A549 (cell line): ENCODE measurements at regions not wholly inside any gene's neighbourhood (a gene's known extent, or its start where the extent isn't known, plus 50 kb on each side); places are given as distances from the start of the nearest gene placed in this dataset.

ENCODE experiments used
- ATAC-seq, 2 experiments: fragments of 200-7000 bp in 1 of 2; fragments of >200 bp in 1 of 2; cut with Nextera tagmentation in 1 of 2; cut with Tn5 transposase in 1 of 2; 3 replicates each; pipeline versions ENCODE4 v1.8.0 to v1.9.1; 2018 to 2020; ENCODE audit warnings: mild to moderate bottlenecking in 1 of 2, moderate library complexity in 1 of 2
- CTCF ChIA-PET: fragments of 300-600 bp; sonication (Branson Sonifier 250); formaldehyde crosslinking; extraction: SDS; loops from one replicate; lab custom pipeline; 2021; ENCODE audit warnings: antibody characterized with exemption, inconsistent platforms; lab: Yijun Ruan, JAX
- POLR2A ChIA-PET: fragments of 350-600 bp; formaldehyde crosslinking; extraction: SDS; loops from one replicate; lab custom pipeline; 2021; ENCODE audit warnings: antibody characterized with exemption, inconsistent platforms; lab: Yijun Ruan, JAX
- DNase-seq, 2 experiments: peaks; one replicate each; pipeline versions ENCODE4 v3.0.0 to v3.0.0-alpha.2; 2011 to 2016; ENCODE audit warnings: low read depth in 1 of 2, low spot score in 1 of 2
- FAIRE-seq: peaks from 2 replicates; lab custom pipeline; 2011; peaks lifted over from hg19 to GRCh38; lab: Jason Lieb, UNC
- H3K27ac ChIP-seq, 2 experiments: fragments of >200 bp; sonication (Bioruptor Twin); formaldehyde crosslinking; 3 replicates each; pipeline ENCODE4 v1.5.1; 2016 to 2017
- H3K4me1 ChIP-seq: fragments of >200 bp; sonication (Bioruptor Twin); formaldehyde crosslinking; 3 replicates; pipeline ENCODE4 v1.6.1; 2016
- H3K4me2 ChIP-seq: fragments of >200 bp; sonication (Bioruptor Twin); formaldehyde crosslinking; 3 replicates; pipeline ENCODE4 v1.6.1; 2016
- H3K4me3 ChIP-seq: fragments of >200 bp; sonication (Bioruptor Twin); formaldehyde crosslinking; 3 replicates; pipeline ENCODE4 v1.5.1; 2016
- H3K9me3 ChIP-seq: fragments of >200 bp; sonication (Bioruptor Twin); formaldehyde crosslinking; 3 replicates; pipeline ENCODE4 v1.6.1; 2016
- ATOH8 ChIP-seq: fragments of 250-450 bp; sonication (Bioruptor Pico); IDR thresholded peaks from 2 replicates; pipeline ENCODE4 v1.5.0; 2020; ENCODE audit warnings: low read depth, mild to moderate bottlenecking, moderate library complexity
- CBX8 ChIP-seq: fragments of 200-600 bp; sonication (generic); IDR thresholded peaks from 2 replicates; pipeline ENCODE4 v1.6.1; 2016
- CHD2 ChIP-seq: fragments of 150-350 bp; IDR thresholded peaks from 2 replicates; pipeline ENCODE4 v1.6.1; 2014; ENCODE audit warnings: low read length; ENCODE audit not compliant: partially characterized antibody
- CHD4 ChIP-seq: fragments of 200-600 bp; sonication (generic); IDR thresholded peaks from 2 replicates; pipeline ENCODE4 v1.6.1; 2016; ENCODE audit warnings: antibody characterized with exemption, mild to moderate bottlenecking, borderline replicate concordance
- CTCF ChIP-seq: fragments of >200 bp; sonication (Bioruptor Twin); formaldehyde crosslinking; IDR thresholded peaks from 3 replicates; pipeline ENCODE4 v1.5.1; 2016
- EHF ChIP-seq: fragments of 250-450 bp; sonication (Bioruptor Pico); IDR thresholded peaks from 2 replicates; pipeline ENCODE4 v1.5.0; 2020; ENCODE audit warnings: mild to moderate bottlenecking
- EHMT2 ChIP-seq: fragments of 200-600 bp; sonication (generic); IDR thresholded peaks from 2 replicates; pipeline ENCODE4 v1.6.1; 2016; ENCODE audit warnings: antibody characterized with exemption, low read depth, mild to moderate bottlenecking, moderate library complexity
- EP300 ChIP-seq, 2 experiments: fragments of >200 bp; sonication (Bioruptor Twin); formaldehyde crosslinking; IDR thresholded peaks; 2 replicates in 1 of 2; 3 replicates in 1 of 2; pipeline ENCODE4 v1.6.1; 2016 to 2017
- FOSB ChIP-seq: fragments of 250-450 bp; sonication (Bioruptor Pico); IDR thresholded peaks from 2 replicates; pipeline ENCODE4 v1.5.0; 2020; ENCODE audit warnings: mild to moderate bottlenecking, moderate library complexity
- FOXS1 ChIP-seq: fragments of 250-450 bp; sonication (Bioruptor Pico); IDR thresholded peaks from 2 replicates; pipeline ENCODE4 v1.5.0; 2020; ENCODE audit warnings: mild to moderate bottlenecking, moderate library complexity
- GATA3 ChIP-seq: IDR thresholded peaks from 2 replicates; pipeline ENCODE4 v1.6.1; 2012; ENCODE audit warnings: borderline replicate concordance
- HDAC2 ChIP-seq: fragments of 200-600 bp; sonication (generic); IDR thresholded peaks from 2 replicates; pipeline ENCODE4 v1.6.1; 2016
- HOXB13 ChIP-seq: fragments of 250-450 bp; sonication (Bioruptor Pico); IDR thresholded peaks from 2 replicates; pipeline ENCODE4 v1.5.0; 2020; ENCODE audit warnings: low read depth, mild to moderate bottlenecking, moderate library complexity
- JUN ChIP-seq, 2 experiments: fragments of >200 bp; sonication (Bioruptor Twin); formaldehyde crosslinking; IDR thresholded peaks; 2 replicates in 1 of 2; 3 replicates in 1 of 2; pipeline ENCODE4 v1.6.1; 2016 to 2017
- KDM1A ChIP-seq: fragments of 200-600 bp; sonication (generic); IDR thresholded peaks from 2 replicates; pipeline ENCODE4 v1.6.1; 2016; ENCODE audit warnings: low read depth, mild to moderate bottlenecking
- MAFK ChIP-seq: fragments of 450-650 bp; IDR thresholded peaks from 2 replicates; pipeline ENCODE4 v1.6.1; 2014; ENCODE audit not compliant: partially characterized antibody
- MYC ChIP-seq: IDR thresholded peaks from 2 replicates; pipeline ENCODE4 v1.6.1; 2012; ENCODE audit warnings: mild to moderate bottlenecking, inconsistent platforms, low read length, improper control_type of control experiment, borderline replicate concordance
- NFE2L2 ChIP-seq: fragments of 150-350 bp; conservative IDR thresholded peaks from 2 replicates; pipeline ENCODE4 v1.6.1; 2014; ENCODE audit warnings: low read length
- PBX3 ChIP-seq: IDR thresholded peaks from 2 replicates; pipeline ENCODE4 v1.6.1; 2012
- PHF8 ChIP-seq: fragments of 200-600 bp; sonication (generic); IDR thresholded peaks from 2 replicates; pipeline ENCODE4 v1.6.1; 2016; ENCODE audit warnings: low read depth, mild to moderate bottlenecking, antibody characterized with exemption, moderate library complexity, borderline replicate concordance
- RAD21 ChIP-seq, 2 experiments: fragments of >200 bp in 1 of 2; sonication (Bioruptor Twin) in 1 of 2; formaldehyde crosslinking in 1 of 2; IDR thresholded peaks in 1 of 2; conservative IDR thresholded peaks in 1 of 2; 2 replicates in 1 of 2; 3 replicates in 1 of 2; pipeline ENCODE4 v1.6.1; 2012 to 2018; ENCODE audit warnings: inconsistent platforms in 1 of 2
- RCOR1 ChIP-seq: fragments of 150-350 bp; IDR thresholded peaks from 2 replicates; pipeline ENCODE4 v1.6.1; 2014; ENCODE audit warnings: antibody characterized with exemption, low read length, low read depth
- RNF2 ChIP-seq: fragments of 200-600 bp; sonication (generic); IDR thresholded peaks from 2 replicates; pipeline ENCODE4 v1.6.1; 2016; ENCODE audit warnings: low read depth, mild to moderate bottlenecking, antibody characterized with exemption, moderate library complexity, borderline replicate concordance
- TFCP2L1 ChIP-seq: fragments of 250-450 bp; sonication (Bioruptor Pico); IDR thresholded peaks from 2 replicates; pipeline ENCODE4 v1.5.0; 2021; ENCODE audit warnings: mild to moderate bottlenecking
- USF2 ChIP-seq: fragments of 450-650 bp; IDR thresholded peaks from 2 replicates; pipeline ENCODE4 v1.6.1; 2014; ENCODE audit warnings: antibody characterized with exemption
- ZC3H11A ChIP-seq: fragments of 450-650 bp; IDR thresholded peaks from 2 replicates; pipeline ENCODE4 v1.6.1; 2014; ENCODE audit warnings: antibody characterized with exemption, mild to moderate bottlenecking
- ZFP36 ChIP-seq: fragments of 450-650 bp; IDR thresholded peaks from 2 replicates; pipeline ENCODE4 v1.6.1; 2014; ENCODE audit warnings: borderline replicate concordance; ENCODE audit not compliant: partially characterized antibody
- ZNF302 ChIP-seq: fragments of 250-450 bp; sonication (Bioruptor Pico); IDR thresholded peaks from 2 replicates; pipeline ENCODE4 v1.9.0; 2021; ENCODE audit warnings: inconsistent platforms, mild to moderate bottlenecking, moderate library complexity
- WGBS: methylation state at CpG from one replicate; pipeline ENCODE4 v1.1.6; 2017; ENCODE audit errors: missing lambda C conversion rate; 5-methylcytosine and 5-hydroxymethylcytosine counted together

- no peak for FAIRE-seq
Observed at GRCh38 chr2:128584296-128584890, 265.7 kb upstream of the HS6ST1 start.

GRCh38 chr2:128585706-128586105 is 267.0 kb upstream of the HS6ST1 start:
- no peak for ATAC-seq

More at GRCh38 chr2:128584296-128584890, 265.7 kb upstream of the HS6ST1 start:
- Histone ChIP-seq H3K4me2 (no peak overlapping the region), H3K4me3 (no peak overlapping the region), H3K4me1 (no peaks in the 10 kb centered on the region), H3K27ac (no peak overlapping the region), H3K9me3 (peaks cover 3% of the 10 kb centered on the region; the same call in 1 of the 3 replicates)
- ChIA-PET POLR2A (no interaction called here), CTCF (no interaction called here)
- ATAC-seq = no peak
- WGBS = 8% methylated on average over 8 of the region's 8 CpGs
- no peak for DNase-seq
- TF ChIP-seq NFE2L2 = no peak
- TF ChIP-seq JUN (IDR thresholded peaks at IDR 0.05) = no peak
- TF ChIP-seq TFCP2L1 (CRISPR knock-in tag) = no peak
- TF ChIP-seq USF2 = no peak
- no peak for TF ChIP-seq ZC3H11A
- no peak for TF ChIP-seq FOSB (CRISPR knock-in tag)
- no peak for TF ChIP-seq CBX8
- TF ChIP-seq RAD21 (conservative IDR thresholded peaks at IDR 0.05 in 1 of 2, IDR thresholded peaks at IDR 0.05 in 1 of 2) = no peak
- TF ChIP-seq EHF (CRISPR knock-in tag) = no peak
- TF ChIP-seq PBX3 = no peak
- TF ChIP-seq MAFK = no peak
- TF ChIP-seq HOXB13 = no peak

More at GRCh38 chr2:128585706-128586105, 267.0 kb upstream of the HS6ST1 start:
- POLR2A ChIA-PET = no interaction called here
- H3K4me3 ChIP-seq = no peak overlapping the region
- FAIRE-seq (no peak), DNase-seq (no peak)
- CTCF ChIA-PET = interaction anchor here (1.0 kb wide), 1 partner anchor 11 kb away, joined by 3 read pairs; no protein-coding TSS in a partner anchor
- no peak overlapping the region for H3K27ac ChIP-seq
- no peak overlapping the region for H3K4me2 ChIP-seq
- H3K4me1 ChIP-seq = no peaks in the 10 kb centered on the region
- TF ChIP-seq FOXS1 (CRISPR knock-in tag) (no peak), ZFP36 (no peak), CHD2 (no peak), RNF2 (no peak), EHF (CRISPR knock-in tag) (no peak), KDM1A (no peak), HDAC2 (no peak), EP300 (IDR thresholded peaks at IDR 0.05) (no peak), ZNF302 (CRISPR knock-in tag) (no peak), PHF8 (no peak), CBX8 (no peak), CHD4 (no peak), PBX3 (no peak), ATOH8 (no peak), EHMT2 (no peak), RAD21 (conservative IDR thresholded peaks at IDR 0.05 in 1 of 2, IDR thresholded peaks at IDR 0.05 in 1 of 2) (no peak), MYC (no peak), RCOR1 (no peak), CTCF (no peak), GATA3 (no peak)
- WGBS = 72% methylated on average over 3 of the region's 3 CpGs
- H3K9me3 ChIP-seq = peaks cover 3% of the 10 kb centered on the region; the same call in 1 of the 3 replicates
